ENCODE measurements at regions not wholly inside any gene's neighbourhood (a gene's known extent, or its start where the extent isn't known, plus 50 kb on each side); places are given as distances from the start of the nearest gene placed in this dataset.
"Not testable (repeated sequence)": the region's sequence is repeated elsewhere in the genome, so short reads cannot be mapped to it uniquely, and the experiment has no call there.

GRCh38 chr16:65285128-65286048 lies 163.5 kb upstream of the CDH11 start:
- DNase-seq = peak; percentile 51

- peak; percentile 56 for DNase-seq
These were observed 162.8 kb upstream of the CDH11 start for GRCh38 chr16:65284626-65285025.

GRCh38 chr16:65283181-65283651 lies 161.4 kb upstream of the CDH11 start:
- no peak for DNase-seq

GRCh38 chr16:65281586-65281985 lies 159.7 kb upstream of the CDH11 start:
- no peak for DNase-seq

- DNase-seq = no peak
These were observed 159.1 kb upstream of the CDH11 start for GRCh38 chr16:65280845-65281512.

- DNase-seq = no peak
These were observed 157.7 kb upstream of the CDH11 start for GRCh38 chr16:65279576-65279975.

GRCh38 chr16:65278874-65279273 lies 157.0 kb upstream of the CDH11 start:
- no peak for DNase-seq

- peak; percentile 62 for DNase-seq
These were observed 152.7 kb upstream of the CDH11 start for GRCh38 chr16:65274566-65274965.

- no peak for DNase-seq
These were observed 151.0 kb upstream of the CDH11 start for GRCh38 chr16:65272699-65273414.

- DNase-seq = no peak
These were observed 150.1 kb upstream of the CDH11 start for GRCh38 chr16:65271996-65272395.

GRCh38 chr16:65268331-65268730 lies 146.5 kb upstream of the CDH11 start:
- no peak for DNase-seq

GRCh38 chr16:65263896-65264295 lies 142.0 kb upstream of the CDH11 start:
- no peak for DNase-seq

- no peak for DNase-seq
These were observed 138.9 kb upstream of the CDH11 start for GRCh38 chr16:65260746-65261145.

- DNase-seq = no peak
These were observed 132.3 kb upstream of the CDH11 start for GRCh38 chr16:65254144-65254543.

GRCh38 chr16:65249768-65250167 lies 127.9 kb upstream of the CDH11 start:
- DNase-seq = no peak

- DNase-seq = no peak
These were observed 122.9 kb upstream of the CDH11 start for GRCh38 chr16:65244787-65245186.

GRCh38 chr16:65235339-65236177 lies 113.7 kb upstream of the CDH11 start:
- DNase-seq = peak; percentile 9

- not testable (repeated sequence) for DNase-seq
These were observed 113.0 kb upstream of the CDH11 start for GRCh38 chr16:65234721-65235320.

GRCh38 chr16:65229191-65229662 lies 107.4 kb upstream of the CDH11 start:
- peak; percentile 89 for DNase-seq

GRCh38 chr16:65227150-65227835 lies 105.4 kb upstream of the CDH11 start:
- DNase-seq = no peak

- no peak for DNase-seq
These were observed 104.2 kb upstream of the CDH11 start for GRCh38 chr16:65226077-65226476.

Measured in fibroblast of skin of right biceps (primary cell).